ENCODE measurements at regions not wholly inside any gene's neighbourhood (a gene's known extent, or its start where the extent isn't known, plus 50 kb on each side); places are given as distances from the start of the nearest gene placed in this dataset.

- no peak overlapping the region for H3K9ac ChIP-seq (ENCODE audit: low read length)
- no peaks in the 10 kb centered on the region for H3K9me3 ChIP-seq (ENCODE audit: control insufficient read depth, low read depth, low read length)
- H3K4me1 ChIP-seq (ENCODE audit: control insufficient read depth, low read depth, low read length) = peaks cover 4% of the 10 kb centered on the region
- H3K36me3 ChIP-seq (ENCODE audit: control insufficient read depth, low read depth, low read length) = no peaks in the 10 kb centered on the region
- no peak overlapping the region for H3K27ac ChIP-seq (ENCODE audit: low read length)
- no peaks in the 10 kb centered on the region for H3K27me3 ChIP-seq (ENCODE audit: control insufficient read depth, insufficient read depth, low read length)
- no peak overlapping the region for H3K4me3 ChIP-seq (ENCODE audit: low read length)
These were observed 363.0 kb downstream of the NR2F2 start for GRCh38 chr15:96693515-96693914.

GRCh38 chr15:96693990-96694517, 363.6 kb downstream of the NR2F2 start:
- H3K9ac ChIP-seq (ENCODE audit: low read length) = no peak overlapping the region
- H3K27me3 ChIP-seq (ENCODE audit: control insufficient read depth, insufficient read depth, low read length) = no peaks in the 10 kb centered on the region
- H3K27ac ChIP-seq (ENCODE audit: low read length) = no peak overlapping the region
- H3K36me3 ChIP-seq (ENCODE audit: control insufficient read depth, low read depth, low read length) = no peaks in the 10 kb centered on the region
- H3K9me3 ChIP-seq (ENCODE audit: control insufficient read depth, low read depth, low read length) = no peaks in the 10 kb centered on the region
- peaks cover 7% of the 10 kb centered on the region for H3K4me1 ChIP-seq (ENCODE audit: control insufficient read depth, low read depth, low read length)
- no peak overlapping the region for H3K4me3 ChIP-seq (ENCODE audit: low read length)

- Histone ChIP-seq H3K4me1 (ENCODE audit: control insufficient read depth, low read depth, low read length) (peaks cover 20% of the 10 kb centered on the region), H3K36me3 (ENCODE audit: control insufficient read depth, low read depth, low read length) (no peaks in the 10 kb centered on the region), H3K9ac (ENCODE audit: low read length) (no peak overlapping the region), H3K4me3 (ENCODE audit: low read length) (no peak overlapping the region), H3K27me3 (ENCODE audit: control insufficient read depth, insufficient read depth, low read length) (no peaks in the 10 kb centered on the region), H3K9me3 (ENCODE audit: control insufficient read depth, low read depth, low read length) (no peaks in the 10 kb centered on the region), H3K27ac (ENCODE audit: low read length) (no peak overlapping the region)
These were observed 364.9 kb downstream of the NR2F2 start for GRCh38 chr15:96695426-96695825.

GRCh38 chr15:96699871-96700401, 369.4 kb downstream of the NR2F2 start:
- Histone ChIP-seq H3K36me3 (ENCODE audit: control insufficient read depth, low read depth, low read length) (no peaks in the 10 kb centered on the region), H3K4me3 (ENCODE audit: low read length) (no peak overlapping the region), H3K4me1 (ENCODE audit: control insufficient read depth, low read depth, low read length) (peaks cover 60% of the 10 kb centered on the region), H3K27me3 (ENCODE audit: control insufficient read depth, insufficient read depth, low read length) (peaks cover 5% of the 10 kb centered on the region), H3K9me3 (ENCODE audit: control insufficient read depth, low read depth, low read length) (no peaks in the 10 kb centered on the region), H3K27ac (ENCODE audit: low read length) (no peak overlapping the region), H3K9ac (ENCODE audit: low read length) (no peak overlapping the region)

- H3K27me3 ChIP-seq (ENCODE audit: control insufficient read depth, insufficient read depth, low read length) = peaks cover 11% of the 10 kb centered on the region
- no peak overlapping the region for H3K4me3 ChIP-seq (ENCODE audit: low read length)
- H3K4me1 ChIP-seq (ENCODE audit: control insufficient read depth, low read depth, low read length) = peaks cover 61% of the 10 kb centered on the region
- H3K9me3 ChIP-seq (ENCODE audit: control insufficient read depth, low read depth, low read length) = no peaks in the 10 kb centered on the region
- no peak overlapping the region for H3K9ac ChIP-seq (ENCODE audit: low read length)
- H3K36me3 ChIP-seq (ENCODE audit: control insufficient read depth, low read depth, low read length) = no peaks in the 10 kb centered on the region
- no peak overlapping the region for H3K27ac ChIP-seq (ENCODE audit: low read length)
These were observed 370.1 kb downstream of the NR2F2 start for GRCh38 chr15:96700555-96700954.

GRCh38 chr15:96701443-96701842, 370.9 kb downstream of the NR2F2 start:
- no peak overlapping the region for H3K9ac ChIP-seq (ENCODE audit: low read length)
- no peaks in the 10 kb centered on the region for H3K9me3 ChIP-seq (ENCODE audit: control insufficient read depth, low read depth, low read length)
- H3K27ac ChIP-seq (ENCODE audit: low read length) = no peak overlapping the region
- peaks cover 61% of the 10 kb centered on the region for H3K4me1 ChIP-seq (ENCODE audit: control insufficient read depth, low read depth, low read length)
- no peaks in the 10 kb centered on the region for H3K36me3 ChIP-seq (ENCODE audit: control insufficient read depth, low read depth, low read length)
- H3K4me3 ChIP-seq (ENCODE audit: low read length) = no peak overlapping the region
- H3K27me3 ChIP-seq (ENCODE audit: control insufficient read depth, insufficient read depth, low read length) = peaks cover 15% of the 10 kb centered on the region

- H3K4me3 ChIP-seq (ENCODE audit: low read length) = peak overlapping the region; percentile 18
- no peak overlapping the region for H3K9ac ChIP-seq (ENCODE audit: low read length)
- no peak overlapping the region for H3K27ac ChIP-seq (ENCODE audit: low read length)
- H3K4me1 ChIP-seq (ENCODE audit: control insufficient read depth, low read depth, low read length) = peaks cover 64% of the 10 kb centered on the region
- peaks cover 15% of the 10 kb centered on the region for H3K27me3 ChIP-seq (ENCODE audit: control insufficient read depth, insufficient read depth, low read length)
- H3K36me3 ChIP-seq (ENCODE audit: control insufficient read depth, low read depth, low read length) = no peaks in the 10 kb centered on the region
- H3K9me3 ChIP-seq (ENCODE audit: control insufficient read depth, low read depth, low read length) = no peaks in the 10 kb centered on the region
These were observed 371.4 kb downstream of the NR2F2 start for GRCh38 chr15:96701877-96702276.

- Histone ChIP-seq H3K9ac (ENCODE audit: low read length) (no peak overlapping the region), H3K27me3 (ENCODE audit: control insufficient read depth, insufficient read depth, low read length) (peaks cover 15% of the 10 kb centered on the region), H3K27ac (ENCODE audit: low read length) (no peak overlapping the region), H3K4me3 (ENCODE audit: low read length) (peak overlapping the region; percentile 18), H3K36me3 (ENCODE audit: control insufficient read depth, low read depth, low read length) (no peaks in the 10 kb centered on the region), H3K4me1 (ENCODE audit: control insufficient read depth, low read depth, low read length) (peaks cover 71% of the 10 kb centered on the region), H3K9me3 (ENCODE audit: control insufficient read depth, low read depth, low read length) (no peaks in the 10 kb centered on the region)
These were observed 372.1 kb downstream of the NR2F2 start for GRCh38 chr15:96702589-96702988.

- H3K36me3 ChIP-seq (ENCODE audit: control insufficient read depth, low read depth, low read length) = no peaks in the 10 kb centered on the region
- H3K27ac ChIP-seq (ENCODE audit: low read length) = no peak overlapping the region
- peaks cover 15% of the 10 kb centered on the region for H3K27me3 ChIP-seq (ENCODE audit: control insufficient read depth, insufficient read depth, low read length)
- H3K9ac ChIP-seq (ENCODE audit: low read length) = no peak overlapping the region
- H3K4me1 ChIP-seq (ENCODE audit: control insufficient read depth, low read depth, low read length) = peaks cover 76% of the 10 kb centered on the region
- H3K4me3 ChIP-seq (ENCODE audit: low read length) = peak overlapping the region; percentile 18
- no peaks in the 10 kb centered on the region for H3K9me3 ChIP-seq (ENCODE audit: control insufficient read depth, low read depth, low read length)
These were observed 372.6 kb downstream of the NR2F2 start for GRCh38 chr15:96703091-96703490.

GRCh38 chr15:96703794-96704550, 373.5 kb downstream of the NR2F2 start:
- Histone ChIP-seq H3K27me3 (ENCODE audit: control insufficient read depth, insufficient read depth, low read length) (peaks cover 15% of the 10 kb centered on the region), H3K9ac (ENCODE audit: low read length) (no peak overlapping the region), H3K36me3 (ENCODE audit: control insufficient read depth, low read depth, low read length) (no peaks in the 10 kb centered on the region), H3K4me3 (ENCODE audit: low read length) (peak overlapping the region; percentile 18), H3K27ac (ENCODE audit: low read length) (no peak overlapping the region), H3K4me1 (ENCODE audit: control insufficient read depth, low read depth, low read length) (peaks cover 75% of the 10 kb centered on the region), H3K9me3 (ENCODE audit: control insufficient read depth, low read depth, low read length) (no peaks in the 10 kb centered on the region)

GRCh38 chr15:96716075-96716474, 385.6 kb downstream of the NR2F2 start:
- Histone ChIP-seq H3K27ac (ENCODE audit: low read length) (no peak overlapping the region), H3K4me3 (ENCODE audit: low read length) (no peak overlapping the region), H3K36me3 (ENCODE audit: control insufficient read depth, low read depth, low read length) (no peaks in the 10 kb centered on the region), H3K9ac (ENCODE audit: low read length) (no peak overlapping the region), H3K4me1 (ENCODE audit: control insufficient read depth, low read depth, low read length) (no peaks in the 10 kb centered on the region), H3K9me3 (ENCODE audit: control insufficient read depth, low read depth, low read length) (no peaks in the 10 kb centered on the region), H3K27me3 (ENCODE audit: control insufficient read depth, insufficient read depth, low read length) (no peaks in the 10 kb centered on the region)

GRCh38 chr15:96716478-96716877, 386.0 kb downstream of the NR2F2 start:
- no peak overlapping the region for H3K4me3 ChIP-seq (ENCODE audit: low read length)
- no peak overlapping the region for H3K9ac ChIP-seq (ENCODE audit: low read length)
- H3K4me1 ChIP-seq (ENCODE audit: control insufficient read depth, low read depth, low read length) = no peaks in the 10 kb centered on the region
- no peaks in the 10 kb centered on the region for H3K36me3 ChIP-seq (ENCODE audit: control insufficient read depth, low read depth, low read length)
- no peaks in the 10 kb centered on the region for H3K9me3 ChIP-seq (ENCODE audit: control insufficient read depth, low read depth, low read length)
- no peaks in the 10 kb centered on the region for H3K27me3 ChIP-seq (ENCODE audit: control insufficient read depth, insufficient read depth, low read length)
- no peak overlapping the region for H3K27ac ChIP-seq (ENCODE audit: low read length)

All from iPS-18a (cell line).